Fibroblast of skin of back (primary cell): ENCODE measurements at regions not wholly inside any gene's neighbourhood (a gene's known extent, or its start where the extent isn't known, plus 50 kb on each side); places are given as distances from the start of the nearest gene placed in this dataset.
"Not testable (repeated sequence)": the region's sequence is repeated elsewhere in the genome, so short reads cannot be mapped to it uniquely, and the experiment has no call there.

Experiments
- DNase-seq: peaks from one replicate; pipeline ENCODE4 v3.0.0-alpha.2; 2013

GRCh38 chr17:54196751-54197150 lies 374.0 kb downstream of the KIF2B start:
- no peak for DNase-seq

- not testable (repeated sequence) for DNase-seq
Measured at GRCh38 chr17:54201380-54201779, 378.7 kb downstream of the KIF2B start.

DNA sequence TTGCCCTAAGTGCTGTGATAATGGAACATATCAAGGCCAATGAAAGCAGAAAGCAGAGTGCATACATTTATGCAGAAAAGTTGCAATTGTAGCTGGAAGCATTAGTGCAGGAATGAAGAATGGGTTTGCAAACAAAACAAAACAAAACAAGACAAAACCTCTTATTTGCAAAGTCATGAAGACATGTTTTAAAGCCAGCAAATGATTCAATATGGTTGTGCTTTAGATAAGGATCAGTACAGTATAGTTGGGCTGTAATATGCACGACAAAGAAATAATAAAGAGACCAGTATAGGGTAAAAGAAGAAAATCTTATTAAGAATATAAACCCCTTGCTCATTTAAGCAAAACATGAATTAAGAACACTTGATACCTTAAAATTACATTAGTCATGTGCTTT lies 398.1 kb downstream of the KIF2B start:
- no peak for DNase-seq

DNA sequence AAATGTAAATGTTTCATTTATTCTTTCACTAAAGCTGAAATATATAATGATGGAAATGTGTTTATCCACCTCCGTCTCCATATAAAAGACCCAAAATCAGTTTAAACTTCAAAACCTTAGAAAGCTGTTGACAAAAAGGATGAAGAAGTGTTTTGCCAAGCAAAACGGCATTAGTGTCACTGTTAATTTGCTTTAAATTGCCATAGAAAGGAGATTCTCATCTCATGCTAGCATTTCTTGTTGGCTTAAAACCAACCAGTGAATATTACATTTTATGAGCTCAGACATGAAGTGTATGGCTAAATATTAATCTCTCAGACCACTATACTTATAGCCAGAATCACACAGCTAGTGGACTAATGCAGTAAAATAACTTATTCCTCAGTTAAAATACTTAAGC lies 398.8 kb downstream of the KIF2B start:
- no peak for DNase-seq

DNA sequence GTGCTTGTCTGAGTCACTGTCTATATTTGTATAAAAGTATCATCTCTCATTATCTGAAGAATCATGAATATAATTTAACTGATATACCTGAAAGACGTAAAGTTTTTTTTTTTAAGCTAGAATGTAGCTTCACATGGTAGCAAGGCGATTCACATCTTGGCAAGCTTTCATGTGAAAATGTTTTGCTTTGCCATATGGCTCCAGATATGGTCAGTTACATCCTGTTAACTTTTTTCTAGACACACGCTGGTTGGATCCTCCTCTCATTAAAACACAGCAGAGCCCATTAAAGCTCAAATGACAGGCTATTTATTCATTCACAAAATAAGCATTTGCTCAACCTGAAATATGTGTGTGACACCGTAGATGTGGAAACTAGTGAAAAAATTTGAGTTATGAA lies 412.8 kb downstream of the KIF2B start:
- DNase-seq = no peak

DNA sequence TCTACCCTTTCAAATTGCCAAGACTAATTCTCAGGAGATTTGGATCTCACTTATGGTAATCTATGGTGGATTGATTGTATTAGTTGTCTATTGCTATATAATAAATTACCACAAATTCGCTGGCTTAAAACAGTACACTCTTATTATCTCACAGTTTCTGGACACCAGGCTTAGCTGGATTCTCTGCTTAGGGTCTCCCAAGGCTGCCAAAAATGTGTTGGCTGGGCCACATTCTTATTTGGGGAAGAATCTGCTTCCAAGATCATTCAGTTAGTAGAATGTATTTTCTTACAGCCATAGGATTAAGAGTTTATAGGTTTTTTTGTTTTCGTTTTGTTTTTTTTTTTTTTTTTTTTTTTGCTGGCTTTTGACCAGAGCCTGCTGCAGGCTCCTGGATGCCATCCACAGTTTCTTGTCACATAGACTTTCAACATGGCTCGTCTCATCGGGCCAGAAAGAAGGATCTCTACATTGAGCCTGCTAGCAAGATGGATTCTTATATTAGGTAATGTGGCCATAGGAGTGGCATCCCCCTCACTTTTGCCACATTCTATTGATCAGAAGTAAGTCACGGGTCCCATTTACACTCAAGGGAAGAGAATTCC lies 415.3 kb downstream of the KIF2B start:
- no peak for DNase-seq

DNA sequence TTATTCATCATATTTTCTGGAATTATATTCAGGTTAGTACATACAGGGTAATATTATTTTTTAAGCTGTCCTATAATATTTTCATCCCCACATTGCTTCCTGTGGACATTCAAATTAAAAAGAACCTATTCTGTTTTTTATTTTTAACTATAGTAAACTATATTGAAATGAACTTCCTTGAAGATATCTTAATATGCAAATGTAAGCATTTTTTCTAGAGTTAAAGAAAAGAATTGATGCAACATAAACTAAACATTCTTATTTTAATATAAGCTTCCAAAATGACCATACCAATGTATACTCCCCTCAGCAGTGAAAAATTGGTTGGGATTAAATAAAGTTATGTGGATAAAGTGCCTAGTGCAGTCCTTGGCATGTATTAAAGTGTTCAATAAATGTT lies 416.6 kb downstream of the KIF2B start:
- no peak for DNase-seq

DNA sequence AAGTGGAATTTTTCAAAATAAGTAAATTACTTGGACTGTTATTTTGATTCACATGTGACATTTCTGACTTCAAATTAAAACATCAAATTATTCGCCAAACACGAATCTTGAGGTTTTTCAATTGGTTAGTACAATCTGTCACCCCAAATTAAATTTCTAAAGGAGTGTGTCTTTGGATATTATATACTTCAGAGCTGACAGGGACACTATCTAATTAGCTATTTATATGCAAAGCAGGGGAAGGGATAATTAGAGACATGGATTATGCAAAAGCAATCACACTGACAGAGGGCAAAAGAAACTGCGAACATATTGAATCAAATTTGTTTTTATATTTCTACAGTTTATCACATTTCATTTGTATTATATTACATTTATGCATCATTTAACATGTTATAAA lies 433.0 kb downstream of the KIF2B start:
- DNase-seq = no peak

GRCh38 chr17:54256401-54256929 lies 433.7 kb downstream of the KIF2B start:
- no peak for DNase-seq

DNA sequence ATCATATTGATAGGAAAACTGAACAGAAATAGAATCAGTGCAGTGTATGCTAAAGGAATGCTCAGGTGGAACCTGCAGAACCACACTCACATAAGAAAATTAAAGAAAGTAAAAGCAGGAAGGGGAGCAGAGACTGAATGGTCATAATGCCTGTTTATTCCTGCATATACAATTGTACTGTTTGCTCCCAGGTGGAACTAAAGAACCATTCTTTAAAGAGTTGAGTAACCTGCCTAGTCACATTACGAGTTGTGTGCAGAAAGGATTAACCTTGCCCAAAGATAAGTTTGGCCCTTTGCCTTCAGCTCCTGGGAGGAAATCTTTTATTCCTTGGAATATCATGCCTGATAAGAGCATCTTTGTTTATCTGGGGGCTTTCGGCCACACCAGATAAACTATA lies 434.7 kb downstream of the KIF2B start:
- no peak for DNase-seq

- DNase-seq = no peak
Measured at GRCh38 chr17:54259476-54259875, 436.7 kb downstream of the KIF2B start.

DNA sequence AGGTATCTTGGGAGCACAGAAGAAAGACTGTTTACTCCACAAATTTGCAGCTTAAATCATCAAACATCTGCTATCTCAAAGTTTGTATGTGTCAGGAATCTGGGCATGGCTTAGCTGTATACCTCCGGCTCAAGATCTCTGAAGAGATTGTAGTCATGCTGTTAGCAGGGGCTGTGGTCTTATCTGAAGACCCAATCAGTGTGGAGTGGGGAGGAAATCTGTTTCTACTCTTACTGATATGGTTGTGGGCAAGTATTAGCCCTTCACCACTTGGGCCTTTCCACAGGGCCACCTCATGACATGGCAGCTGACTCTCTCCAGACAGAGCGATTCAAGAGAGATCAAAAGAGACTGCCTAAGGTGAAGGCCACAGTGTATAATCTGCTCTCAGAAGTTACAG lies 438.7 kb downstream of the KIF2B start:
- no peak for DNase-seq

DNA sequence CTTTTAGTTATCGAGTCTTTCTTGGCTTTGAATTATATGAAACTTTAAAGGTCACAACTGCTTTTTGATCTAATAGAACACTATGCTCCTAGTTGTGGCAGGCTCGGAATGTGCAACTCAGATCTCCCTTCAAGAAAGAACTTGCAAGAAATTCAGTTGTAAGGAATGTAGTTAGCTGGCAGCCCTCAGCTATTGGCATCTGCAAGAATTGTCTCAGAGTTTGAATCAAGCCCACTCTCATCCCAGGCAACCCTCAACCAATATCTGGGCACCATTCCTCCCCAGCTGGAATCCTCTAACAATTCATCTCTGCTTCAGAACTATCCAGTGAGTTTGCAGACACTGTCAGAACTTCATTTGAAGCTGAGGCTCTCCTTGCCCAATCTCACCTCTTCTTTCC lies 447.2 kb downstream of the KIF2B start:
- DNase-seq = no peak

DNA sequence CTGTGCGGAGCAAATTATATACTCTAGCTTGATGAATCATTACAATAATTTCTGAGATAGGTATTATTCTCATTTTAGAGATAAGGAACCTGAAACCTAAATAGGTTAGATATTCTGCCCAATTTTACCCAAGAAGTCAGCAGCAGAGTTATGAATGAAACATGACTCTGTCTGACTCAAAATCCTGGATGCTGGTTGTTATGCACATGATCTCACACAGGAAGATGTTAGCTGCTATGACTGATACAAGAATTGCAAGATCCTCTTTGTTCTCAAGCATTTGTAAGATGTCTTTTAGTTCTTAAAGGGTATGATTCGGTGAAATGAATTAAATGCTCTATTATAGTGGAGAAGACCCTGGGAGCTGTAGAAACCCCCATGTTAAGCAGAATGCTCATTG lies 447.8 kb downstream of the KIF2B start:
- no peak for DNase-seq

- DNase-seq = no peak
Measured at GRCh38 chr17:54277868-54278267, 455.1 kb downstream of the KIF2B start.

GRCh38 chr17:54280741-54281140 lies 458.0 kb downstream of the KIF2B start:
- no peak for DNase-seq

DNA sequence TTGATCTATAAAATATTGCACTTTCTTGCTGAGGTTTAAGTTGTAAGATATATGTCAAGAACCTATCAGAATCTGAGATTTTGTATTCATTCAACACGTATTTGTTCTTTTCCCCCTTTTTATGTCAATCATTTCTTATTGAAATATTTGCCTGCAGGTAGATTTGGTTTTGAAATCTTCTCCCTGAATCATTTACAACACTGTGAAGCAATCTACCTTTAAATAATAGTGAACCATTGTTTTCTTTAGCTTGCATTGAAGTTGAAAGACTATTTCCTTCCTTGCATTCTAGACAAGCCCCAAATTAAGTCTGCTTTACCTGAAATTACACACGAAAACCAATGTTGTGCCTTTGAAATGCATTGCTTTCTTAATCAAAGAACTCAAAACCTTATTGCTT lies 460.2 kb downstream of the KIF2B start:
- no peak for DNase-seq

GRCh38 chr17:54307351-54307750 lies 484.6 kb downstream of the KIF2B start:
- peak; percentile 14 for DNase-seq

- no peak for DNase-seq
Measured at GRCh38 chr17:54324813-54325212, 502.1 kb downstream of the KIF2B start.

DNA sequence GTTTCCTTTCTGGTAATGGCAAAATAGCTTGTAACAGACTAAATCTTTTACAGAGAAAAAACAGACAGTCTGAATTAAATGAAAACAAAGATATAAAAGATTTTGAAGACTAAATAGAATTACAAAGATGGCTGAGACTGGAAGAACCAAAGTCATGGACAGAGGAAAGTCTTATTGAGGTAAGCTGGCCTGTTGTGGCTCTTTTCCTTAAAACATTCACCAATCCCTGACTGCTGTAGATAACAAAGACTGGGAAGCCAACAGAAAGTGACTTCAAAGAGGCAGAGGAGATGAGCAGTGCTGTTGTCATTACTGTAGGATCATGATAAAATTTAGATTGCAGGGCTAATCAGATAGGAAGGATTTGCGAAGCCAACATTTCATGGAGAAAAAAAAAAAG lies 517.0 kb downstream of the KIF2B start:
- no peak for DNase-seq

DNA sequence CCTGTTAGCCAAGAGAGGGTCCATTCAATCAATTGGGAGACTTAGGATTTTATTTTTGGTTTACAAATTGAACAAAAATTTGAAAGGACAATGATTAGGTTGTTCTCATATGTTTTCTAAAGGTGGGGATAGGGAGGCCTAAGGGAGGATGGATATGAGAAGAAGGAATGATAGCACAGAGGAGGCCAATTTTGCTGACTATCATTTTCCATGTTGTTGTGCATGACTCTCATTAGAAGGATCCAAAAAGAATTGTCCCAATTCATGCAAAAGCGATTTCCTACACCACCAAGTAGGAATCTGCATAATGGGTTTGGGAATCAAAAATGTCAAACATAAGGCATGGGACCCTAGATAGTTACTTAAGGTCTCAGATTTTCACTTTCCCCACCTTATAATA lies 524.8 kb downstream of the KIF2B start:
- no peak for DNase-seq

DNA sequence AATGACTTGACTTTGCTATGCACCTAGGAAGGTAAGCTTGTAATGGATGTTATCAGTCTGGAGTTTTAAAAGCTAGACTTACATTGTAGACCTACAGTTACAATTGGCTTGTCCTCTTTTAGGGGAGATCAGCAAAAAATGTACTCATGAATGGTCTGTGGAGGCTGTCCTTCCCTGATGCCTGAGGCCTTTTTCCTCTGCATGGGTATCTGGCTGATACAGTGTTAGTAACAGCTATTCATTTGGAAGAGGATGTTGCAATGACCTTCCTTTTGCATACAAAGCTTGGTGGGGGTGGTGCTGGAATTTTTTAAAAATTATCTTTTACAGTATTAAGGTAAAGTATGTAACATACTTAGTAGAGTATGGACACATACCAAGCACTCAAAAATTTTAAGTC lies 525.5 kb downstream of the KIF2B start:
- DNase-seq = no peak

- no peak for DNase-seq
Measured at GRCh38 chr17:54353789-54354525, 531.2 kb downstream of the KIF2B start.

DNA sequence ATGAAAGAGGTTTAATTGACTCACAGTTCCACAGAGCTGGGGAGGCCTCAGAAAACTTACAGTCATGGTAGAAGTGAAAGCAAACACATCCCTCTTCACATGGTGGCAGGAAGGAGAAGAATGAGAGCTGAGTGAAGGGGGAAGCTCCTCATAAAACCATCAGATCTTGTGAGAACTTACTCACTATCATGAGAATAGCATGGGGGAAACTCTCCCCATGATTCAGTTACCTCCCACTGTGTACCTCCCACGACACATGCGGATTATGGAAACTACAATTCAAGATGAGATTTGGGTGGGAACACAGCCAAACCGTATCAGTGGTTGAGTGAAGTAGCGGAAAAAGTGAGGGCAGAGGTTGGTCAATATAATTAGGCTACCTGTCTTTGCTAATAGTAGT lies 538.3 kb downstream of the KIF2B start:
- DNase-seq = not testable (repeated sequence)

DNA sequence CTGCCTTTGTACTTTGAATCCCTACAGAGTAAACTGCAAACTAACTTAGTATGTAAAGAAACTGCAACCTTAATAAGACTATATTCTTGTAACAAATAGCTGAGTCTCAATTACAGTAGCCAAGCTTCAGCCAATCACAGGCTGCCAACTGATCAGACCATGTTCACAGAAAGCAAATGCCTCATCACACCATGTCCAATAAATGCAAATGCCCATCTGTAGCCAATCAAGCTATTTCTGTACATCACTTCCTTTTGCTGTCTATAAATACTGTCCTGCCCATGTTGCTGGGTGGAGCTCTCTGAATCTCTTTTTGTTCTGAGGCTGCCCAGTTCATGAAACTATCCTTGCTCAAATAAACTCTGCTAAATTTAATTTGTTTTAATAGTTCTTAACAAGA lies 531.7 kb upstream of the TOM1L1 start:
- no peak for DNase-seq
